Activated T-helper 17 cell treated with anti-CD3 and anti-CD28 coated beads, Interleukin-2, amount 50 U/mL, for 72 hours (primary cell): ENCODE measurements at regions not wholly inside any gene's neighbourhood (a gene's known extent, or its start where the extent isn't known, plus 50 kb on each side); places are given as distances from the start of the nearest gene placed in this dataset.

ENCODE experiments used
- ATAC-seq: fragments of 150-1000 bp; cut with Tn5 transposase; replicated peaks from 2 replicates; pipeline ENCODE4 v1.10.0; 2021; ENCODE audit warnings: mild to moderate bottlenecking, moderate library complexity
- H3K27ac Mint-ChIP-seq: one replicate; pipeline ENCODE4 v1.8.0; 2022; ENCODE audit warnings: mixed read lengths
- H3K27me3 Mint-ChIP-seq: one replicate; pipeline ENCODE4 v1.8.0; 2022; ENCODE audit warnings: mixed read lengths
- H3K36me3 Mint-ChIP-seq: one replicate; pipeline ENCODE4 v1.8.0; 2022; ENCODE audit warnings: low read depth, mild to moderate bottlenecking, mixed read lengths
- H3K4me1 Mint-ChIP-seq: one replicate; pipeline ENCODE4 v1.8.0; 2022; ENCODE audit warnings: mixed read lengths
- H3K4me3 Mint-ChIP-seq: one replicate; pipeline ENCODE4 v1.8.0; 2022; ENCODE audit warnings: mild to moderate bottlenecking, mixed read lengths
- H3K9me3 Mint-ChIP-seq: one replicate; pipeline ENCODE4 v1.8.0; 2022; ENCODE audit warnings: mixed read lengths

- no peak for ATAC-seq
- Mint-ChIP-seq H3K27me3 (peaks cover 6% of the 10 kb centered on the region), H3K4me1 (no peaks in the 10 kb centered on the region), H3K36me3 (no peaks in the 10 kb centered on the region), H3K9me3 (no peaks in the 10 kb centered on the region), H3K27ac (no peak overlapping the region), H3K4me3 (no peak overlapping the region)
Measured at GRCh38 chr2:129734343-129735034, 245.0 kb upstream of the RAB6C start.

- H3K4me1 Mint-ChIP-seq: no peaks in the 10 kb centered on the region
Measured at GRCh38 chr2:129735576-129735975, 243.9 kb upstream of the RAB6C start.

DNA sequence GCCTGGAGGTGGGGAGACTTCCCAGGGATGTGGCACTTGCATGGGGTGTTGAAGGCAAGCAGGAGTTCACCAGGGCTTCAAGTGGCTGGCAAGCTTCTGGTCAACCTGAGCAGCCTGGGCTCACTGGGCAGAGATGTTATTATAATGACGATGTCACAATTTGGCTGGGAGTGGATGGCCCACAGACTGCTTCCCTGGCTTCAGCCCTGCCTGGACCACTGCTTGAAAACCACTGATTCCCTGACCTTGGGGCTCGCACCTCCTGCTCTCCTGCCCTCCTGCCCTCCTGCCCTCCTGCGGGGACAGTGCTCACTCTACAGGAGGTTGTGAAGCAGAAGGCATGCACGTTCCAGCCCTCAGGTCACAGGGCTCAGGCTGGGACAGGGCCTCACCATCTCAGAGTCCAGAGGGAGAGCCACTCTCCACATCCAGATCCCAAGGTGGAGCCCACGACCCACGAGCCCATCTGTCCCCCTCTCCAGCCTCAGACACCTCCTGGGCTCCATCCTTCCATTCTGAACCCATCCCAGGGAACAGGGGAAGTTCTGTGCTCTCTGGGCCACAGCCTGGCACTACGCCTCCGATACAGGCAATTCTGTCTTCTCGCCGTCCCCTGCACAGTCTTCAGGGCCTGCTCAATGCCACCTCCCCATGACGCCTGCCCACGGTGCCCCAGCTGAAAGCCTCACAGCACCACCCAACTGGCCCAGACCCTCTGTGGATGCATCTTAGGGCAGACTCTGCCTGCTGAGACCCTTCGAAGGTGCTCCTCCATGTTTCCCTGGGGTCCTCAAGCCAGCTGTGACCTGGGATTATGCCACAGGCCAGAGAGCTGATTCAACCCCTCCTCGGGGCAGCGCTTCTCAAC is 241.6 kb upstream of the RAB6C start:
- no peaks in the 10 kb centered on the region for H3K36me3 Mint-ChIP-seq
- H3K4me3 Mint-ChIP-seq: no peak overlapping the region
- H3K27me3 Mint-ChIP-seq: peaks cover 11% of the 10 kb centered on the region
- ATAC-seq: no peak
- H3K9me3 Mint-ChIP-seq: no peaks in the 10 kb centered on the region
- H3K27ac Mint-ChIP-seq: no peak overlapping the region
- no peaks in the 10 kb centered on the region for H3K4me1 Mint-ChIP-seq

More at GRCh38 chr2:129735576-129735975, 243.9 kb upstream of the RAB6C start:
- Mint-ChIP-seq H3K27me3 (peaks cover 6% of the 10 kb centered on the region), H3K27ac (no peak overlapping the region), H3K36me3 (no peaks in the 10 kb centered on the region), H3K4me3 (no peak overlapping the region), H3K9me3 (no peaks in the 10 kb centered on the region)
- ATAC-seq: no peak

DNA sequence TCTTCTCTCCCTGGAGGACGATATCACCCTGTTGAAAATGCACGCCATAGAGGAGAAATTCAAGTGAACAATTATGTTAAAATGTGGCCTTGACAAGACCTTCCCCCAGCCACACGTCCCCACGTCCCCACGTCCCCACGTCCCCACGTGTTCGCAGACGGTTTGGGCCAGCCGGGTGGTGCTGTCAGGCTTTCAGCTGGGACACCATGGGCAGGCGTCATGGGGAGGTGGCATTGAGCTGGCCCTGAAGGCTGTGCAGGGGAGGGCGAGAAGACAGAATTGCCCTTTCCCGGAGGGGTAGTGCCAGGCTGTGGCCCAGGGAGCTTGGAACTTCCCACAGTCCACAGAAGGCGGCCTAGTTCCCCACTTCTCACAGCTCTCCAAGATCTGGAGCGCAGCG is 240.7 kb upstream of the RAB6C start:
- Mint-ChIP-seq H3K27me3 (peaks cover 11% of the 10 kb centered on the region), H3K4me1 (no peaks in the 10 kb centered on the region), H3K9me3 (no peaks in the 10 kb centered on the region), H3K27ac (no peak overlapping the region), H3K36me3 (no peaks in the 10 kb centered on the region), H3K4me3 (no peak overlapping the region)
- ATAC-seq: no peak

DNA sequence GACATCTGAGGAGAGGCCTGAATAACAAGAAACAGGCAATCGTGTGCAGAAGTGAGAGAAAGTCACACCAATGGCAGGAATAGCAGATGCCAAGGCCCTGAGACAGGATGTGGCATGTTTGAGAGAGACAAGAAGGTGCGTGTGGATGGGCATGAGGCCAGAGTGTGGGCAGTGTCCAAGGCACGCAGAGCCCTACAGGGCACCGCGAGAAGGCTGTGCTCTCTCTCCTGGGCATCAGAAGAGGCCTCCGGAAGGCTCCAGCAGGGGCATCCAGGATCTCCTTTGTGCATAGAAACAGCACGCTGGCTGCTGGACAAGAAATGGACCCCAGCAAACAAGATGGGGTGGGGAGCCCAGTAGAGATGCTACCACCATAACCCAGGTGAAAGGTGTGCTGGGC is 239.0 kb upstream of the RAB6C start:
- H3K4me1 Mint-ChIP-seq: no peaks in the 10 kb centered on the region
- no peak for ATAC-seq
- H3K27me3 Mint-ChIP-seq: peaks cover 11% of the 10 kb centered on the region
- no peak overlapping the region for H3K27ac Mint-ChIP-seq
- no peaks in the 10 kb centered on the region for H3K9me3 Mint-ChIP-seq
- no peaks in the 10 kb centered on the region for H3K36me3 Mint-ChIP-seq
- no peak overlapping the region for H3K4me3 Mint-ChIP-seq

GRCh38 chr2:129741165-129741564 is 238.3 kb upstream of the RAB6C start:
- Mint-ChIP-seq H3K27ac (no peak overlapping the region), H3K27me3 (peaks cover 11% of the 10 kb centered on the region), H3K4me3 (no peak overlapping the region), H3K36me3 (no peaks in the 10 kb centered on the region), H3K4me1 (no peaks in the 10 kb centered on the region), H3K9me3 (no peaks in the 10 kb centered on the region)
- no peak for ATAC-seq

DNA sequence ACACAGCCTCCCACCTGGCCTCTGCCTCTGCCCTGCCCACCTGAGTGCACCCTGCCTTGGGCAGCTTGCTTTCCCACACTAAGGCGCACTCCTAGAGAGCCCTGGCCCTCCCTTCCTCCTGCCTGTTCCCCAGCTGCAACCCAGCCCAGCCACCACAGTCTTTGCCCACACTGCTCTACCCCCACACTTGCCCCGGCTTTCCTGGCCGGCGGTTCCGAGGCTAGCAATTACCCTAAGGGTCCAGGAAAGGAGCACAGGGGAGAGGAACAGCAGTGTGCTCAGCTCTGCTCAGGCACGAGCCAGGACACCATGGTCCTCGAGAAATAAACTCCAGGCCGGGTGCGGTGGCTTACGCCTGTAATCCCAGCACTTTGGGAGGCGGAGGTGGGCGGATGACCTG is 237.8 kb upstream of the RAB6C start:
- H3K27me3 Mint-ChIP-seq: peaks cover 11% of the 10 kb centered on the region
- no peak overlapping the region for H3K4me3 Mint-ChIP-seq
- H3K27ac Mint-ChIP-seq: no peak overlapping the region
- H3K36me3 Mint-ChIP-seq: no peaks in the 10 kb centered on the region
- no peaks in the 10 kb centered on the region for H3K4me1 Mint-ChIP-seq
- no peak for ATAC-seq
- no peaks in the 10 kb centered on the region for H3K9me3 Mint-ChIP-seq

DNA sequence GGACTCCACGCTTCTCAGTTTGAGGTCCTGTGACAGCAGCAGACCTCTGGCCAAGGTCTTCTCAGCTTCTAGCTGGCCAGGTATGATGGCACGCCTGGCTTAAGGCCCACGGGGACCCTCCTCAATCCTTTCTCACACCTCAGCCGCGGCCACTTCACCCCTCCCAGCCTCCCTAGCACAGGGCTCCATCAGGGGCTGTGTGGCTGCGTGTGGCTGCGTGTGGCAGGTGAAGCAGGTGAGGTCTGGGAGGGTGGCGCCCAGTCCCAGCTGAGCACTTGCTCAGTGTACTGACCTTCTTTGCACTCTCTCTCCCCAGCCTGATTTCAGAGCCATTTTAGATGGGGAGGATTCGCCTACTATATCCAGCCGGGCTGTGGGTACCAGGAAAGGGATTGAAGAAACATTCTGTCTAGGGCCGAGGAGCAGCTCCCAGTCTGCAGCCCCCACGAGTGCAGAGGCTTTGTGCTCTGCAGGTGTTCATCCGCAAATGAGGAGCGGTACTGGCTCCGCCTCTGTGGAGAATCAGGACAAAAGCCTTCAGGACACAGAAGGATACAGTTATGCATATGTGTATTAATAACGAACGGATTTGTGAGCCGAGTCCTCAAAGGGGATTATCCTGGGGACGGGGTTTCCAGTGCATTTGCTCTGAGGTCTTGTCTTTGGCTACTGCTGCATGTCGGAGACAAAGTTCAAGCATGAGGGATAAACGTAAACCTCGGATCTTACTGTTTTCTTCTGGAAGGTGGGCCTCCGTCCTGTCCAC is 236.9 kb upstream of the RAB6C start:
- H3K4me3 Mint-ChIP-seq: no peak overlapping the region
- H3K36me3 Mint-ChIP-seq: no peaks in the 10 kb centered on the region
- no peak for ATAC-seq
- no peaks in the 10 kb centered on the region for H3K4me1 Mint-ChIP-seq
- H3K27me3 Mint-ChIP-seq: peaks cover 11% of the 10 kb centered on the region
- H3K27ac Mint-ChIP-seq: no peak overlapping the region
- no peaks in the 10 kb centered on the region for H3K9me3 Mint-ChIP-seq

- Mint-ChIP-seq H3K4me3 (no peak overlapping the region), H3K9me3 (no peaks in the 10 kb centered on the region), H3K27me3 (peaks cover 14% of the 10 kb centered on the region), H3K36me3 (no peaks in the 10 kb centered on the region), H3K27ac (no peak overlapping the region), H3K4me1 (no peaks in the 10 kb centered on the region)
- ATAC-seq: no peak
Measured at GRCh38 chr2:129744141-129744540, 235.3 kb upstream of the RAB6C start.

- Mint-ChIP-seq H3K4me1 (no peaks in the 10 kb centered on the region), H3K27me3 (peaks cover 14% of the 10 kb centered on the region), H3K27ac (no peak overlapping the region), H3K36me3 (no peaks in the 10 kb centered on the region), H3K4me3 (no peak overlapping the region), H3K9me3 (no peaks in the 10 kb centered on the region)
- no peak for ATAC-seq
Measured at GRCh38 chr2:129744649-129745048, 234.8 kb upstream of the RAB6C start.

- H3K9me3 Mint-ChIP-seq: no peaks in the 10 kb centered on the region
- no peak overlapping the region for H3K4me3 Mint-ChIP-seq
- no peaks in the 10 kb centered on the region for H3K36me3 Mint-ChIP-seq
- ATAC-seq: no peak
- no peaks in the 10 kb centered on the region for H3K4me1 Mint-ChIP-seq
- peaks cover 7% of the 10 kb centered on the region for H3K27me3 Mint-ChIP-seq
- H3K27ac Mint-ChIP-seq: no peak overlapping the region
Measured at GRCh38 chr2:129747500-129748125, 231.9 kb upstream of the RAB6C start.

- H3K9me3 Mint-ChIP-seq: no peaks in the 10 kb centered on the region
- ATAC-seq: no peak
- H3K36me3 Mint-ChIP-seq: no peaks in the 10 kb centered on the region
- H3K27ac Mint-ChIP-seq: no peak overlapping the region
- H3K27me3 Mint-ChIP-seq: peaks cover 7% of the 10 kb centered on the region
- H3K4me3 Mint-ChIP-seq: no peak overlapping the region
- no peaks in the 10 kb centered on the region for H3K4me1 Mint-ChIP-seq
Measured at GRCh38 chr2:129748250-129748649, 231.2 kb upstream of the RAB6C start.

DNA sequence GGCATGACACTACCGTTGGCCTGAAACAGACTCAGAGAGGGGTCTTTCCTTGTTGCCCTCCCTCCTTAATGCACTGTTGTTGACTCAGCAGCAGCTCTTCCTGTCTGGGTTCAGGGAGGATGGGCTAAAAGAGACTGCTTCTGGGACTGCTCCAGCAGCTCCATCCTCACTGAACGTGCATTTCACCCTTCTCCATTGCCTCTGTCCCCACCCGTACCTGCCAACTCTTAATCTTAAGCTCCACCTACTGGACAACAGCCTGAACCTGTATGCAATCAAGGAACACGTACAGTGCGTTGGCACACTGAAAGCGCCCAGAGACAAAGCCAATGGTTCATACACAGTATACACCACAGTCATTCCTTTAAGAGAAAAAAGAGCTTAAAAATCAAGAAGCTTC is 230.8 kb upstream of the RAB6C start:
- H3K4me1 Mint-ChIP-seq: no peaks in the 10 kb centered on the region
- no peaks in the 10 kb centered on the region for H3K9me3 Mint-ChIP-seq
- no peak overlapping the region for H3K27ac Mint-ChIP-seq

DNA sequence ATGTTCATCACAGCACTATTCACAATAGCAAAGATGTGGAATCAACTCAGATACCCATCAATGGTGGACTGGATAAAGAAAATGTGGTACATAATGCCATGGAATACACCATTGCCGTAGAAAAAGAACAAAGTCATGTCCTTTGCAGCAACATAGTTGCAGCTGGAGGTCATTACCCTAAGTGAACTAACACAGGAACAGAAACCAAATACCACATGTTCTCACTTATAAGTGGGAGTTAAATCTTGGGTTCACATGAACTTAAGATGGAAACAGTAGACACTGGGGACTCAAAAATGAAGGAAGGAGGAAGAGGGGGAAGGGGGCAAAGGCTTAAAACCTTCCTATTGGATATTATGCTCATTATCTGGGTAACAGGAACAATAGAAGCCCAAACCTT is 228.1 kb upstream of the RAB6C start:
- Mint-ChIP-seq H3K4me3 (no peak overlapping the region), H3K27ac (no peak overlapping the region), H3K36me3 (no peaks in the 10 kb centered on the region), H3K4me1 (no peaks in the 10 kb centered on the region), H3K9me3 (no peaks in the 10 kb centered on the region), H3K27me3 (peaks cover 7% of the 10 kb centered on the region)
- ATAC-seq: no peak

More for the DNA sequence above, 230.8 kb upstream of the RAB6C start:
- H3K36me3 Mint-ChIP-seq: no peaks in the 10 kb centered on the region
- peaks cover 7% of the 10 kb centered on the region for H3K27me3 Mint-ChIP-seq
- no peak for ATAC-seq
- no peak overlapping the region for H3K4me3 Mint-ChIP-seq
